GM12878 (cell line): ENCODE measurements at regions not wholly inside any gene's neighbourhood (a gene's known extent, or its start where the extent isn't known, plus 50 kb on each side); places are given as distances from the start of the nearest gene placed in this dataset.

Source experiments
- ATAC-seq: fragments of 200-7000 bp; cut with Tn5 transposase; 3 replicates; pipeline ENCODE4 v1.9.1; 2020; ENCODE audit warnings: mild to moderate bottlenecking, moderate library complexity
- BruUV-seq: library from RNA; stranded (reverse); fragments of 400-500 nt; replicated peaks from 2 replicates; lab custom pipeline; 2021; lab: Mats Ljungman, UMichigan
- CTCF ChIA-PET: fragments of 300-600 bp; sonication (Branson Sonifier 250); formaldehyde crosslinking; extraction: SDS; loops from one replicate; lab custom pipeline; 2021; ENCODE audit warnings: inconsistent platforms; lab: Yijun Ruan, JAX
- POLR2A ChIA-PET: fragments of 350-600 bp; formaldehyde crosslinking; extraction: SDS; loops from one replicate; lab custom pipeline; 2021; ENCODE audit warnings: inconsistent platforms; lab: Charles Lee
- RAD21 ChIA-PET: fragments of 300-600 bp; sonication (Branson Sonifier 250); formaldehyde crosslinking; loops from one replicate; lab custom pipeline; 2023; ENCODE audit warnings: antibody characterized with exemption; ENCODE audit not compliant: unreplicated experiment; lab: Charles Lee
- SMC1A ChIA-PET: fragments of 300-600 bp; sonication (Branson Sonifier 250); formaldehyde crosslinking; loops from one replicate; lab custom pipeline; 2023; ENCODE audit not compliant: unreplicated experiment, uncharacterized antibody; lab: Charles Lee
- DNase-seq: peaks from one replicate; pipeline ENCODE4 v3.0.0-alpha.2; 2011; ENCODE audit warnings: low read depth, low spot score
- FAIRE-seq: peaks from 3 replicates; lab custom pipeline; 2011; peaks lifted over from hg19 to GRCh38; lab: Jason Lieb, UNC
- H2AFZ ChIP-seq: 2 replicates; pipeline ENCODE4 v1.6.0; 2011; ENCODE audit warnings: low read depth, low read length, control low read depth; ENCODE audit not compliant: control insufficient read depth
- H3K27ac ChIP-seq: 2 replicates; pipeline ENCODE4 v1.5.1; 2011; ENCODE audit warnings: control low read depth; ENCODE audit not compliant: control insufficient read depth, insufficient read depth
- H3K27me3 ChIP-seq, 2 experiments: replicated peaks in 1 of 2; 2 replicates each; pipeline versions ENCODE4 v1.6.0 to v1.6.1; 2011; ENCODE audit warnings: low read length in 1 of 2; ENCODE audit not compliant: control insufficient read depth in 2 of 2, insufficient read depth in 2 of 2
- H3K36me3 ChIP-seq, 2 experiments: 2 replicates each; pipeline ENCODE4 v1.5.1; 2011; ENCODE audit warnings: low read length in 1 of 2; ENCODE audit not compliant: control insufficient read depth in 2 of 2, insufficient read depth in 2 of 2
- H3K4me1 ChIP-seq: 2 replicates; pipeline ENCODE4 v1.6.1; 2011; ENCODE audit warnings: mild to moderate bottlenecking, low read length, moderate library complexity, mixed read lengths; ENCODE audit not compliant: control insufficient read depth, insufficient read depth
- H3K4me2 ChIP-seq: 2 replicates; pipeline ENCODE4 v1.6.0; 2011; ENCODE audit warnings: control low read depth; ENCODE audit not compliant: control insufficient read depth, insufficient read depth
- H3K4me3 ChIP-seq: fragments of 200-600 bp; sonication (generic); 2 replicates; pipeline ENCODE4 v1.5.1; 2016
- H3K79me2 ChIP-seq: 2 replicates; pipeline ENCODE4 v1.6.0; 2011; ENCODE audit warnings: low read length; ENCODE audit not compliant: control insufficient read depth, insufficient read depth
- H3K9ac ChIP-seq: 2 replicates; pipeline ENCODE4 v1.8.0; 2011; ENCODE audit warnings: low read length, control low read depth, mixed read lengths; ENCODE audit not compliant: control insufficient read depth, insufficient read depth
- H3K9me3 ChIP-seq: replicated peaks from 3 replicates; pipeline ENCODE4 v1.5.1; 2011; ENCODE audit warnings: mild to moderate bottlenecking, low read length; ENCODE audit not compliant: control insufficient read depth, insufficient read depth
- H4K20me1 ChIP-seq: 2 replicates; pipeline ENCODE4 v1.6.0; 2011; ENCODE audit not compliant: control insufficient read depth, insufficient read depth
- EGR1 ChIP-seq, 2 experiments: IDR thresholded peaks; 1 replicate in 1 of 2; 2 replicates in 1 of 2; pipeline ENCODE4 v1.6.1; 2011 to 2012; ENCODE audit warnings: low read depth in 2 of 2, low read length in 2 of 2, borderline replicate concordance in 1 of 2, mild to moderate bottlenecking in 1 of 2, moderate library complexity in 1 of 2
- YBX1 ChIP-seq: fragments of 450-650 bp; IDR thresholded peaks from 2 replicates; pipeline ENCODE4 v1.6.1; 2016; ENCODE audit warnings: antibody characterized with exemption
- WGBS: methylation state at CpG from one replicate; pipeline ENCODE4 v1.1.6; 2016; ENCODE audit warnings: low lambda C conversion rate; ENCODE audit not compliant: insufficient replicate concordance, insufficient coverage; ENCODE audit errors: missing lambda C conversion rate; 5-methylcytosine and 5-hydroxymethylcytosine counted together
- in situ Hi-C: fragments of 300-500 bp; cut with MboI; formaldehyde crosslinking; loops from 9 replicates; pipeline ENCODE4 v1.14.3; 2018; ENCODE audit warnings: mixed read lengths
- intact Hi-C: fragments of 100-400 bp; cut with micrococcal nuclease; formaldehyde crosslinking; loops from one replicate; pipeline ENCODE4 v1.14.2; 2022; ENCODE audit not compliant: unreplicated experiment
- TF ChIP-seq, protein P1 (sequence below): fragments of 450-650 bp; formaldehyde crosslinking; IDR thresholded peaks from 2 replicates; pipeline ENCODE4 v1.4.0; 2022; ENCODE audit warnings: mild to moderate bottlenecking, moderate library complexity
- TF ChIP-seq, protein P2 (sequence below), 3 experiments: IDR thresholded peaks in 2 of 3; conservative IDR thresholded peaks in 1 of 3; 2 replicates each; pipeline ENCODE4 v1.5.1; 2011; ENCODE audit warnings: low read depth in 3 of 3, low read length in 3 of 3, mild to moderate bottlenecking in 3 of 3, control low read depth in 2 of 3, moderate library complexity in 2 of 3, inconsistent platforms in 1 of 3, mixed read lengths in 1 of 3; ENCODE audit not compliant: control insufficient read depth in 2 of 3, insufficient read depth in 1 of 3; ENCODE audit errors: extremely low read depth in 1 of 3
- TF ChIP-seq, protein P3 (sequence below): fragments of 450-650 bp; IDR thresholded peaks from 2 replicates; pipeline ENCODE4 v1.6.1; 2017; ENCODE audit warnings: mild to moderate bottlenecking, moderate library complexity

DNA sequence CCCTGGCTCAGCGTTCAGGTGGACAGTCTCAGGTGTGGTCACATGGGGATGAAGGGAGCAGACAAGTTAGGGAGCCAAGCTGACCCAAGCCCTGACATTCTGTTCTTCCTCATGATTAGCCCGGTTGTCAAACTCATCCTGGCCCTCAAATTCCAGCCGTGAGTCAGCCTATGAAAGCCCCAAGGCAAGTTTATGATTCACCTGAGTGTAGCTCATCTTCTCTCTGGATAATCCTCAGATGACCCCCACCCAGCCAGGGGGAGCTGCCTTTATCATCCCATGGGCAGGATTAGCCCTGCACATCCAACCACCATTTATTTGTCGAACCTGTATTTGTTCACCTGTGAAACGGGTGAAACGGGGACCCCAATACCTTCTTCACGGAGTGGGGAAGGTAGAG is 161.9 kb downstream of the DHX35 start:
- intact Hi-C loops (no loop called here), in situ Hi-C loops (no loop called here)
- 34% methylated on average over 7 of the region's 7 CpGs for WGBS
- POLR2A ChIA-PET: no interaction called here
- CTCF ChIA-PET: no interaction called here
- BruUV-seq: no TSS peak
- Histone ChIP-seq H3K4me3 (no peak overlapping the region), H3K9me3 (no peaks in the 10 kb centered on the region), H3K4me1 (no peaks in the 10 kb centered on the region), H3K36me3 (no peaks in the 10 kb centered on the region), H4K20me1 (no peaks in the 10 kb centered on the region), H3K9ac (no peak overlapping the region), H3K4me2 (no peak overlapping the region), H3K27me3 (no peaks in the 10 kb centered on the region), H3K79me2 (no peaks in the 10 kb centered on the region), H2AFZ (no peak overlapping the region), H3K27ac (no peak overlapping the region)
- TF ChIP-seq YBX1 (no peak), EGR1 (IDR thresholded peaks at IDR 0.05; ENCODE audit: borderline replicate concordance in 1 of 2, low read depth in 2 of 2, low read length in 2 of 2) (no peak)
- TF ChIP-seq, protein P1, sequence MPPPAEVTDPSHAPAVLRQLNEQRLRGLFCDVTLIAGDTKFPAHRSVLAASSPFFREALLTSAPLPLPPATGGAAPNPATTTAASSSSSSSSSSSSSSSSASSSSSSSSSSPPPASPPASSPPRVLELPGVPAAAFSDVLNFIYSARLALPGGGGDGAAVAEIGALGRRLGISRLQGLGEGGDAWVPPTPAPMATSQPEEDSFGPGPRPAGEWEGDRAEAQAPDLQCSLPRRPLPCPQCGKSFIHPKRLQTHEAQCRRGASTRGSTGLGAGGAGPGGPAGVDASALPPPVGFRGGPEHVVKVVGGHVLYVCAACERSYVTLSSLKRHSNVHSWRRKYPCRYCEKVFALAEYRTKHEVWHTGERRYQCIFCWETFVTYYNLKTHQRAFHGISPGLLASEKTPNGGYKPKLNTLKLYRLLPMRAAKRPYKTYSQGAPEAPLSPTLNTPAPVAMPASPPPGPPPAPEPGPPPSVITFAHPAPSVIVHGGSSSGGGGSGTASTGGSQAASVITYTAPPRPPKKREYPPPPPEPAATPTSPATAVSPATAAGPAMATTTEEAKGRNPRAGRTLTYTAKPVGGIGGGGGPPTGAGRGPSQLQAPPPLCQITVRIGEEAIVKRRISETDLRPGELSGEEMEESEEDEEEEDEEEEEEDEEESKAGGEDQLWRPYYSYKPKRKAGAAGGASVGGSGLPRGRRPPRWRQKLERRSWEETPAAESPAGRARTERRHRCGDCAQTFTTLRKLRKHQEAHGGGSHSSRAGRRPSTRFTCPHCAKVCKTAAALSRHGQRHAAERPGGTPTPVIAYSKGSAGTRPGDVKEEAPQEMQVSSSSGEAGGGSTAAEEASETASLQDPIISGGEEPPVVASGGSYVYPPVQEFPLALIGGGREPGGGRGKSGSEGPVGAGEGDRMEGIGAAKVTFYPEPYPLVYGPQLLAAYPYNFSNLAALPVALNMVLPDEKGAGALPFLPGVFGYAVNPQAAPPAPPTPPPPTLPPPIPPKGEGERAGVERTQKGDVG: no peak
- TF ChIP-seq, protein P2, sequence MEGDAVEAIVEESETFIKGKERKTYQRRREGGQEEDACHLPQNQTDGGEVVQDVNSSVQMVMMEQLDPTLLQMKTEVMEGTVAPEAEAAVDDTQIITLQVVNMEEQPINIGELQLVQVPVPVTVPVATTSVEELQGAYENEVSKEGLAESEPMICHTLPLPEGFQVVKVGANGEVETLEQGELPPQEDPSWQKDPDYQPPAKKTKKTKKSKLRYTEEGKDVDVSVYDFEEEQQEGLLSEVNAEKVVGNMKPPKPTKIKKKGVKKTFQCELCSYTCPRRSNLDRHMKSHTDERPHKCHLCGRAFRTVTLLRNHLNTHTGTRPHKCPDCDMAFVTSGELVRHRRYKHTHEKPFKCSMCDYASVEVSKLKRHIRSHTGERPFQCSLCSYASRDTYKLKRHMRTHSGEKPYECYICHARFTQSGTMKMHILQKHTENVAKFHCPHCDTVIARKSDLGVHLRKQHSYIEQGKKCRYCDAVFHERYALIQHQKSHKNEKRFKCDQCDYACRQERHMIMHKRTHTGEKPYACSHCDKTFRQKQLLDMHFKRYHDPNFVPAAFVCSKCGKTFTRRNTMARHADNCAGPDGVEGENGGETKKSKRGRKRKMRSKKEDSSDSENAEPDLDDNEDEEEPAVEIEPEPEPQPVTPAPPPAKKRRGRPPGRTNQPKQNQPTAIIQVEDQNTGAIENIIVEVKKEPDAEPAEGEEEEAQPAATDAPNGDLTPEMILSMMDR (IDR thresholded peaks at IDR 0.05 in 2 of 3, conservative IDR thresholded peaks at IDR 0.05 in 1 of 3; ENCODE audit: control insufficient read depth in 2 of 3, extremely low read depth in 1 of 3, insufficient read depth in 1 of 3, low read depth in 3 of 3, low read length in 3 of 3): no peak
- TF ChIP-seq, protein P3, sequence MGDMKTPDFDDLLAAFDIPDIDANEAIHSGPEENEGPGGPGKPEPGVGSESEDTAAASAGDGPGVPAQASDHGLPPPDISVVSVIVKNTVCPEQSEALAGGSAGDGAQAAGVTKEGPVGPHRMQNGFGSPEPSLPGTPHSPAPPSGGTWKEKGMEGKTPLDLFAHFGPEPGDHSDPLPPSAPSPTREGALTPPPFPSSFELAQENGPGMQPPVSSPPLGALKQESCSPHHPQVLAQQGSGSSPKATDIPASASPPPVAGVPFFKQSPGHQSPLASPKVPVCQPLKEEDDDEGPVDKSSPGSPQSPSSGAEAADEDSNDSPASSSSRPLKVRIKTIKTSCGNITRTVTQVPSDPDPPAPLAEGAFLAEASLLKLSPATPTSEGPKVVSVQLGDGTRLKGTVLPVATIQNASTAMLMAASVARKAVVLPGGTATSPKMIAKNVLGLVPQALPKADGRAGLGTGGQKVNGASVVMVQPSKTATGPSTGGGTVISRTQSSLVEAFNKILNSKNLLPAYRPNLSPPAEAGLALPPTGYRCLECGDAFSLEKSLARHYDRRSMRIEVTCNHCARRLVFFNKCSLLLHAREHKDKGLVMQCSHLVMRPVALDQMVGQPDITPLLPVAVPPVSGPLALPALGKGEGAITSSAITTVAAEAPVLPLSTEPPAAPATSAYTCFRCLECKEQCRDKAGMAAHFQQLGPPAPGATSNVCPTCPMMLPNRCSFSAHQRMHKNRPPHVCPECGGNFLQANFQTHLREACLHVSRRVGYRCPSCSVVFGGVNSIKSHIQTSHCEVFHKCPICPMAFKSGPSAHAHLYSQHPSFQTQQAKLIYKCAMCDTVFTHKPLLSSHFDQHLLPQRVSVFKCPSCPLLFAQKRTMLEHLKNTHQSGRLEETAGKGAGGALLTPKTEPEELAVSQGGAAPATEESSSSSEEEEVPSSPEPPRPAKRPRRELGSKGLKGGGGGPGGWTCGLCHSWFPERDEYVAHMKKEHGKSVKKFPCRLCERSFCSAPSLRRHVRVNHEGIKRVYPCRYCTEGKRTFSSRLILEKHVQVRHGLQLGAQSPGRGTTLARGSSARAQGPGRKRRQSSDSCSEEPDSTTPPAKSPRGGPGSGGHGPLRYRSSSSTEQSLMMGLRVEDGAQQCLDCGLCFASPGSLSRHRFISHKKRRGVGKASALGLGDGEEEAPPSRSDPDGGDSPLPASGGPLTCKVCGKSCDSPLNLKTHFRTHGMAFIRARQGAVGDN: no peak
- DNase-seq (no peak), FAIRE-seq (no peak), ATAC-seq (no peak)
- SMC1A ChIA-PET: no interaction called here
- RAD21 ChIA-PET: no interaction called here
